Hematopoietic multipotent progenitor cell (in vitro differentiated cells): ENCODE measurements at regions not wholly inside any gene's neighbourhood (a gene's known extent, or its start where the extent isn't known, plus 50 kb on each side); places are given as distances from the start of the nearest gene placed in this dataset. TPM values are rescaled to one million over a fixed set of nuclear protein-coding genes. Genes with fewer than 3 reads are reported as not detected.
A peak's percentile ranks its signal among the peaks of the same experiment; 100 is the strongest.
"Not testable (repeated sequence)": the region's sequence is repeated elsewhere in the genome, so short reads cannot be mapped to it uniquely, and the experiment has no call there.

Source experiments
- DNase-seq, 3 donors: peaks; one replicate each; pipeline ENCODE4 v3.0.0-alpha.2; 2011 to 2015; ENCODE audit warnings: low read depth in 2 of 3, low spot score in 2 of 3
- small RNA-seq: library from RNA; depleted of rRNA; stranded (forward); fragments of <200 nt; gene quantifications from one replicate; pipeline ENCODE3, GENCODE V24; 2012

GRCh38 chr7:65795392-65795716 is 77.5 kb upstream of the VKORC1L1 start:
- DNase-seq = not testable (repeated sequence)

GRCh38 chr7:65796205-65796604 is 76.7 kb upstream of the VKORC1L1 start:
- DNase-seq = no peak

- not testable (repeated sequence) for DNase-seq
Measured at GRCh38 chr7:65797086-65797485, 75.8 kb upstream of the VKORC1L1 start.

GRCh38 chr7:65797566-65797965 is 75.3 kb upstream of the VKORC1L1 start:
- not testable (repeated sequence) for DNase-seq

GRCh38 chr7:65798111-65799075 is 74.5 kb upstream of the VKORC1L1 start:
- no peak for DNase-seq

- DNase-seq = not testable (repeated sequence)
Measured at GRCh38 chr7:65800191-65800590, 72.7 kb upstream of the VKORC1L1 start.

- no peak for DNase-seq
Measured at GRCh38 chr7:65800890-65801341, 72.0 kb upstream of the VKORC1L1 start.

GRCh38 chr7:65804887-65805286 is 68.0 kb upstream of the VKORC1L1 start:
- DNase-seq = no peak

GRCh38 chr7:65807067-65807466 is 65.8 kb upstream of the VKORC1L1 start:
- DNase-seq = not testable (repeated sequence)

GRCh38 chr7:65809259-65809981 is 63.5 kb upstream of the VKORC1L1 start:
- no peak for DNase-seq

- DNase-seq = no peak
Measured at GRCh38 chr7:65809982-65810288, 62.9 kb upstream of the VKORC1L1 start.

GRCh38 chr7:65812281-65812680 is 60.6 kb upstream of the VKORC1L1 start:
- DNase-seq = no peak

GRCh38 chr7:65814556-65815167 is 58.2 kb upstream of the VKORC1L1 start:
- not testable (repeated sequence) for DNase-seq

- DNase-seq = no peak
Measured at GRCh38 chr7:65820287-65820950, 52.5 kb upstream of the VKORC1L1 start.

Small RNAs in the stretch of these regions (small RNA-seq; reads per million reads assigned to genes)
- gene AC114501.1 (not detected), gene RNU6-912P (not detected), gene SNORA15B-2 (not detected), gene SNORA22 (8.5 reads per million, percentile 91 among the genes with 10 or more reads in this experiment)
